ENCODE measurements at regions not wholly inside any gene's neighbourhood (a gene's known extent, or its start where the extent isn't known, plus 50 kb on each side); places are given as distances from the start of the nearest gene placed in this dataset.

DNA sequence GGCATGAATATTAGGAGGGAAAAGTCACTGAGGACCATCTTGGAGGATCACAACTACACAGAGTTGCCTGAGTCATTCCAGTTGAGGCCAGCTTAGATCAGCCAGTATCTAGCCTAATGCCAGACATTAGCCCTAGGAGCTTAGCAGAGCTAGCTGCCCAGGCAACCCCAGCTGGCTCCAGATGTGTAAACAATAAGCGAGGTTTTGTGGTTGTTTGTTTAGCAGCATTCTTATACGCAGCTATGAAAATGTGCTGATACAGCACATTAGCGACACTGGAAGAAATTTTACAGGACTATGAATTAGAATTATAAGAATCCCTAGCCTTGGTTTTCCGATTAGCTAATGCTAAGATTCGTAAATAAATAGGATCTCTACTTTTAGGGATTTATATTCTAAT lies 59.3 kb downstream of the BTBD3 start:
- Mint-ChIP-seq H3K4me1 (peaks cover 17% of the 10 kb centered on the region), H3K9me3 (peaks cover 7% of the 10 kb centered on the region), H3K36me3 (ENCODE audit: low read depth) (no peaks in the 10 kb centered on the region), H3K27ac (ENCODE audit: unreplicated experiment) (no peak overlapping the region), H3K4me3 (no peak overlapping the region), H3K27me3 (ENCODE audit: low read depth) (no peaks in the 10 kb centered on the region)
- no peak for DNase-seq (ENCODE audit: low read depth, low spot score)
- TF ChIP-seq, protein P1, sequence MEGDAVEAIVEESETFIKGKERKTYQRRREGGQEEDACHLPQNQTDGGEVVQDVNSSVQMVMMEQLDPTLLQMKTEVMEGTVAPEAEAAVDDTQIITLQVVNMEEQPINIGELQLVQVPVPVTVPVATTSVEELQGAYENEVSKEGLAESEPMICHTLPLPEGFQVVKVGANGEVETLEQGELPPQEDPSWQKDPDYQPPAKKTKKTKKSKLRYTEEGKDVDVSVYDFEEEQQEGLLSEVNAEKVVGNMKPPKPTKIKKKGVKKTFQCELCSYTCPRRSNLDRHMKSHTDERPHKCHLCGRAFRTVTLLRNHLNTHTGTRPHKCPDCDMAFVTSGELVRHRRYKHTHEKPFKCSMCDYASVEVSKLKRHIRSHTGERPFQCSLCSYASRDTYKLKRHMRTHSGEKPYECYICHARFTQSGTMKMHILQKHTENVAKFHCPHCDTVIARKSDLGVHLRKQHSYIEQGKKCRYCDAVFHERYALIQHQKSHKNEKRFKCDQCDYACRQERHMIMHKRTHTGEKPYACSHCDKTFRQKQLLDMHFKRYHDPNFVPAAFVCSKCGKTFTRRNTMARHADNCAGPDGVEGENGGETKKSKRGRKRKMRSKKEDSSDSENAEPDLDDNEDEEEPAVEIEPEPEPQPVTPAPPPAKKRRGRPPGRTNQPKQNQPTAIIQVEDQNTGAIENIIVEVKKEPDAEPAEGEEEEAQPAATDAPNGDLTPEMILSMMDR (conservative IDR thresholded peaks at IDR 0.05) = no peak

DNA sequence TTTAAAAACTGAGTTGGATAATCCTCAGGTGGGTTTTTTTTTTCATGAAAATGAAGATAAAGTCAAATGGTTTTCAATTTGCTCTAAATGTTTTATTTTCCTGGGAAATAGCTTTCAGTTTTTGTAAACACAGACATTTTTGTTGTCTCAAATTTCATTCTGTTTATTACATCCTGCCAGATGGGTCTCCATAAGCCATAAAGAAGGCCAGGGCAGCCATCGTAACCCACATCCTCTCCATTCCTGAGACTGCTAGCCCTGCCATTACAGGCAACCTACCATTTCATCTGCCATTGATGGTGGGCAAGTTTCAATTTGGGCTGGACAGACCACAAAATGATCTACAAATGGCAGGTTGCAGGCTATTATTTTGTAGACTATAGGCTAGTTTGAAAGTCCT lies 60.8 kb downstream of the BTBD3 start:
- peaks cover 7% of the 10 kb centered on the region for H3K9me3 Mint-ChIP-seq
- H3K27me3 Mint-ChIP-seq (ENCODE audit: low read depth) = no peaks in the 10 kb centered on the region
- no peak overlapping the region for H3K4me3 Mint-ChIP-seq
- H3K4me1 Mint-ChIP-seq = peaks cover 26% of the 10 kb centered on the region
- H3K36me3 Mint-ChIP-seq (ENCODE audit: low read depth) = no peaks in the 10 kb centered on the region
- TF ChIP-seq, protein P1 (conservative IDR thresholded peaks at IDR 0.05) = no peak
- no peak overlapping the region for H3K27ac Mint-ChIP-seq (ENCODE audit: unreplicated experiment)
- no peak for DNase-seq (ENCODE audit: low read depth, low spot score)

DNA sequence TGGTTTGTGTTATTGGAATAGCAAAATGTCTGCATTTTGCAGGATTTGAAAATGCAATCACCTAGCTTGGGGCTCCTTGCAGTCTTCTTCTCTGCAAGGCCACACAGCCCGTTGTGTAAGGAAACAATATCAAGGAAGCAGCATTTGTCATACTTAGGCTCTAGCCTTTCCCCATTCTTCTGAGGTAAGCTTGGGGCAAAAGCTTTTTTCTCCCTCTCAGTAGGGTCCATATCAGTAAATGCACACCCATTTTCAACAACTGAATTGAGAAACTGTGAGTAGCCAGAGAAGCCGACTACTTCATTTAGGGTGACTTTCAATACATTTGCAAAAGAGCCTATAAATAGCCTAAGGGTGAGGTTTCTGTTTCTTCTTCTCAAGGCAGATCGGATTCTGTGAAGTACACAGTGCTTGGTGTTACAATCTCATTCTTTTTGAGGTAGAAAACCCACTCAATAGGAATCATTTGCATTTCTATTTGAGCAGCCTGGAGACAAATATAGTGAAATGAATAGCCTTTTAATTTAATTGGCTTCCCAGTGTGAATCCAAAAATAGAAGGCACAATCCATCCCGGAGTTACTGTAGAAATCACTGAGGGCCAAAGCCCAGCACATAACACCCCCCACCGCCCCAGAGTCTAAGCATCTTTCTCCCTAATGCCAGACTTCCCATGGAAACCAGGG lies 61.8 kb downstream of the BTBD3 start:
- Mint-ChIP-seq H3K36me3 (ENCODE audit: low read depth) (no peaks in the 10 kb centered on the region), H3K9me3 (peaks cover 4% of the 10 kb centered on the region), H3K27me3 (ENCODE audit: low read depth) (no peaks in the 10 kb centered on the region), H3K4me1 (peaks cover 26% of the 10 kb centered on the region), H3K27ac (ENCODE audit: unreplicated experiment) (no peak overlapping the region), H3K4me3 (no peak overlapping the region)
- TF ChIP-seq, protein P1 (conservative IDR thresholded peaks at IDR 0.05) = no peak
- DNase-seq (ENCODE audit: low read depth, low spot score) = no peak

DNA sequence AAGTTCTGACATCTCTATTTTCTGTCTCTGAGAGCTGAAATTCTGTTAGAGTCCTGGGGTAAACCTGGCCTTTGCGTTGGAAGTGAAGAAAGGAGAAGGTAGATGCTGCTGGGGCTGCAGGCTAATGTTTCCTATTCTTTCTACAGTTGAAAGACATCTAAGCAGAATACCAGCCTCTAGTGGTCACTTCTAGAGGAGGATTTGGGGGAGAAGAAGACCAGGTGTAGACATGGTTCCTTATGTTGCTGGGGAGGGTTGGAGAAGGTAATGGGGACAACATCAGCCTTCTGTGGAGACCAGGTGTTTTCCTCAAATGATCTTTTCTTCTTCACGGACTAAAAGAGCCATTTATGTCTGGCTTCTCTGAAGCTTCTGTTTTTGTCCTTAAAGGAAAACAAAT lies 62.6 kb downstream of the BTBD3 start:
- Mint-ChIP-seq H3K4me3 (no peak overlapping the region), H3K4me1 (peaks cover 26% of the 10 kb centered on the region)

DNA sequence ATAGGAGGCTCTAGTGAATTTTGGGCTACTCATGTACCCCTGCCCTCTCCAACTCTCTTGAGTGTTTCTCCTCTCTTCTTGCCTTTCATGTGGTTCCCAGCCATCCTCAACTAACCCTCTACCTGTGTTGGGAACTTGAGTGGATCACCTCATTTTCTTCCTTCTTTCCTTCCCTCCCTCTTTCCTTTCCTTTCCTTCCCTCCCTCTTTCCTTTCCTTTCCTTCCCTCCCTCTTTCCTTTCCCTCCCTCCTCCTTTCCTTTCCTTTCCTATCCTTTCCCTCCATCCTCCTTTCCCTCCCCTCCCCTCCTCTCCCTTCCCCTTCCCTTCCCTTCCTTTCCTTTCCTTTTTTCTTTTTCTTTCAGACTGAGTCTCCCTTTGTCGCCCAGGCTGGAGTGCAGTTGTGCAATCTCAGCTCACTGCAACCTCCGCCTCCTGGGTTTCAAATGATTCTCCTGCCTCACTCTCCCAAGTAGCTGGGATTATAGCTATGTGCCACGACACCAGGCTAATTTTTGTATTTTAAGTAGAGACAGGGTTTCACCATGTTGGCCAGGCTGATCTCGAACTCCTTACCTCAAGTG lies 63.8 kb downstream of the BTBD3 start:
- no peak for DNase-seq (ENCODE audit: low read depth, low spot score)
- Mint-ChIP-seq H3K4me1 (peaks cover 26% of the 10 kb centered on the region), H3K27me3 (ENCODE audit: low read depth) (no peaks in the 10 kb centered on the region), H3K36me3 (ENCODE audit: low read depth) (no peaks in the 10 kb centered on the region), H3K27ac (ENCODE audit: unreplicated experiment) (no peak overlapping the region), H3K4me3 (no peak overlapping the region), H3K9me3 (peaks cover 4% of the 10 kb centered on the region)
- TF ChIP-seq, protein P1 (conservative IDR thresholded peaks at IDR 0.05) = no peak

More for the DNA sequence above, 62.6 kb downstream of the BTBD3 start:
- Mint-ChIP-seq H3K36me3 (ENCODE audit: low read depth) (no peaks in the 10 kb centered on the region), H3K27ac (ENCODE audit: unreplicated experiment) (no peak overlapping the region), H3K27me3 (ENCODE audit: low read depth) (no peaks in the 10 kb centered on the region), H3K9me3 (peaks cover 4% of the 10 kb centered on the region)
- TF ChIP-seq, protein P1 (conservative IDR thresholded peaks at IDR 0.05) = no peak
- DNase-seq (ENCODE audit: low read depth, low spot score) = no peak

Measured in neural crest cell (in vitro differentiated cells).